Femur (tissue), 1 donor: ENCODE measurements at regions not wholly inside any gene's neighbourhood (a gene's known extent, or its start where the extent isn't known, plus 50 kb on each side); places are given as distances from the start of the nearest gene placed in this dataset.

Experiments
- DNase-seq: peaks from one replicate; pipeline ENCODE4 v3.0.0-alpha.2; 2017

DNA sequence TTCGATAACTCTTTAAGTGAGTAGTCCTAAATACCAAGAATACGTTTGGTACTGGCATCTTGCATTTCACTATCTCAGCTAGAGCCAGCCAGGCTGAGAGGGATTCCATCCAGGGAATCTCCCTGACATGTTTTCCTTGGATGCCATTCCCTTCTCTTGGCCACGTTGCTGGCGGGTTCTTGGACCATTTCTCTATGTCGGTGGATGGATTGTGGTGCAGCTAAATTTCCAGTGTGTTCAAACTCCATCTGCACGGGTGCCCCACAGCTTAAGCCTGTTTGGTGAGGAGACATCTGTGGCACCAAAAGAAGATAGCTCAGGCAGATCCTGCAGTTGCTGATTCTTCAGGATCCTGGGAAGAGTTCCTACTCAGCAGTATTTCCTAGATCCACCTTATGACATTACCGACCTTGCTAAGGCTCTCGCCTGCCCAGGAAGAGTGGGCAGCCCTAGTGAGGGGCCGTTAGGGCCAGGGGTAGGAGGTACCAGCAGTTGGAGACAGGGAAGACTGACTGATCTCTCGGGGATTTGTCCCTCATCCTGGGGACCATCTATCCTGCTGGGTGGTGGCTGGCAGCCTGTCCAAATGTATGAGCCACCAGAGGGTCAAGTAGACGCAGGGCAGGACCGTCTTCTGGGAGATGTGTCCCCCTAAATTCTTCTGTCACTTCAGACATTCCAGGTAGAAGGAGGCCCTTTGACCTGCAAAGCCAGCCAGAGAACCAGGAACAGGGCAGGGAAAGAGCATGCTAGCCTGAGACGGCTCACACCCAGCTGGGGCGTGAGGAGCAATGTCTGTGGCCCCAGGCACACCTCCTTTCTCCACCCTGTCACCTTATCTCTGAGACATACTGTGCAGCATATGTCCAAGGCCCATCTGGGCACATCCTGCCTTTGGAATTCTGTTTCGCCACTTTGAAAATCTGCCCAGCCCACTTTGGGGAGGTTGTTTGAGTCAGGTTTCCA, 72.6 kb upstream of the CAPRIN2 start:
- no peak for DNase-seq

DNA sequence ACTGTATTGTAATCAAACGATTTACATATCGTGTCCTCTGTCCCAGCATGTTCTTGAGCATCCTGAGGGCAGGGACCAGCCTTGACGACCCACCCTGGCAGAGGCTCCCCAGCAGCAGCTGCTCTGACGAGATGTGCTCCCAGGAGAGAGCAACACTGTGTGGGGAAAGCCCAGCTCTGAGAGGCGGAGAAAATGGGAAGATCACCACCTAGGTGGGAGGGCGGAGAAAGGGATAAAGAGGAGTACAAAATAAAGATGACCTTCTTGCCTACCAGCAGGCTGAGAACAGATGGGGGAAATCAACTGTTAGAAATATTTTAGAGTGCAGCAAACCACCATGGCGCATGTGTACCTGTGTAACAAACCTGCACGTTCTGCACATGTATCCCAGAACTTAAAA, 71.5 kb upstream of the CAPRIN2 start:
- DNase-seq, result no peak

DNA sequence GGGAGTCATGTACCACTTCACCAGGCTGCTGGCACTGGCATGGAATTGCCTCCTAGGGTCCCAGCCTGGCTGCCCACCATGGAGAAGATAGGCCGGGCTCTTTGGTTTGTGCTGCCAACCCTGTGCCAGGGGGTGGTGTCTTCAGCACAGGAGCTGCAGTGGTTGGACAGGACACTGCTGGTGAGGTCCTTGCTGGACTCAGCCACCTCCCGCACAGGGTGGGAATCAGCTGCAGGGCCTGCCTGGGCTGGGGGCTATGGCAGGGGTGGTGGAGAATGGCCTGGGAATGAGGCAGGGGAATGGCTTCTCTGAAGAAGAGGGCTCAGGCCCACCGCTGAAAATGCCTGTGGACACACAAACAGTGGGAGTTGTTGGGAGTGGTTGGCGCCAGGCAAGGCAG, 70.6 kb upstream of the CAPRIN2 start:
- DNase-seq, result no peak

DNA sequence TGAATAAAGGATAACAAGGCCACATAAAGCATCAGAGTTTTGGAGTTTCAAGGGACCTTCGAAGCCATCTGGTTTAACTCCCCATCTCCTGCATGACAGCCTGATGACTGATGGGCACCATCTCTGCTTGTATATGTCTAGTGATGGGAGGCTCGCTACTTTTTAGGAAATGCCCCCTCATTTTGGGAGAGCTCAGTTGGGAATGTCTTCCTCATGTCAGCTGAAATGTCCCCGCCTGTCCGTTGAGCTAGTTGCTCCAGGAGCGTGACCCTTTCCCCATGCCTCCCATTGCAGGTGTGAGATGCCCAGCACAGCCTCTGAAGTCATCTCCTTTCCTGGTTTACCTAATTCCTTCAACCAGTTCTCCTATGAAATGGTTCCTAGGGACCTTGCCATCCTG, 69.6 kb upstream of the CAPRIN2 start:
- DNase-seq, result no peak

DNA sequence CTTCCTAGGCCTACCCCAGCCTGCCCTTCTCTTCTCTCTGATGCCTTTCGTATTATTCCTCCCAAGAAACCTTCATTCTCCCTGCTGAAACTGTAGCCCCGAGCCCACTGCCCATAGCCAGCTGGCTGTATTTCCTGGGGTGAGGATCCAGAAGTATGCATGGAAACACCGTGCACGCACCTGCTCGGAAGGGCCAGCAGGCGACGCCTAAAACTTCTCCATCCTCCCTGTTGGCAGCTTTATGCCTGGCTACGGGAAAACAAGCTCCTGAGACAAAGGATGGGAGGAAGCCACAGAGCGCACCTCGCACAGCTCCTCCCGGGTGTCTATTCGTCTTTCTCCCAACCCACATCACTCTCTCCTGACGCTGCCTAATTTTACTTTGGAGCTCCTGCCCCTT, 69.0 kb upstream of the CAPRIN2 start:
- DNase-seq, result no peak

DNA sequence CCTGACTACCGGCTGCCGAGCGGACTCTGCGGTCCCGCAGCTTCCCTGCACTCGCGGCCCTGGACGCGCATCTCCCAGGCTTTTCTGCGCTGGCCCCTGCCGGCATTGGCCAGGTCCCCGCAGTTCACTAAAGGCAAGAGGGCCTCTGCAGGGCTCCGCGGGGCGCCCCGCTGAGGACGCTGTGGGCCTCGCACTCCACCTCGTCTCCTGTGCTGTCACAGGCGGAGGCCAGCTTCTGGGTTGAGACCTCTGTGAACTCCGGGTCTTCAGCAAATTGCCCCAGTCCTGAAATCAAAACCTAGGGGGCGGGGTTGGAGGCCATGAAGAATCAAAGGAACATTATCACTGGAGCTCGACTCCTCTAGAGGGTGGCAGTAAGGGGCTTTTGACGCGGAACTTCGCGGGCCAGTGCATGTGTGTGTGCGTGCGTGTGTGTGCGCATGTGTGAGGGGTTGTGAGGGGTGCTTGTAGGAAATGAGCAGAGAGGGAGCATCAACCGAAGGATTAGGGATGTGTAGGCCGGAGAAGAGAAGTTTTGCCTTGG, 68.5 kb upstream of the CAPRIN2 start:
- peak; percentile 65 for DNase-seq

DNA sequence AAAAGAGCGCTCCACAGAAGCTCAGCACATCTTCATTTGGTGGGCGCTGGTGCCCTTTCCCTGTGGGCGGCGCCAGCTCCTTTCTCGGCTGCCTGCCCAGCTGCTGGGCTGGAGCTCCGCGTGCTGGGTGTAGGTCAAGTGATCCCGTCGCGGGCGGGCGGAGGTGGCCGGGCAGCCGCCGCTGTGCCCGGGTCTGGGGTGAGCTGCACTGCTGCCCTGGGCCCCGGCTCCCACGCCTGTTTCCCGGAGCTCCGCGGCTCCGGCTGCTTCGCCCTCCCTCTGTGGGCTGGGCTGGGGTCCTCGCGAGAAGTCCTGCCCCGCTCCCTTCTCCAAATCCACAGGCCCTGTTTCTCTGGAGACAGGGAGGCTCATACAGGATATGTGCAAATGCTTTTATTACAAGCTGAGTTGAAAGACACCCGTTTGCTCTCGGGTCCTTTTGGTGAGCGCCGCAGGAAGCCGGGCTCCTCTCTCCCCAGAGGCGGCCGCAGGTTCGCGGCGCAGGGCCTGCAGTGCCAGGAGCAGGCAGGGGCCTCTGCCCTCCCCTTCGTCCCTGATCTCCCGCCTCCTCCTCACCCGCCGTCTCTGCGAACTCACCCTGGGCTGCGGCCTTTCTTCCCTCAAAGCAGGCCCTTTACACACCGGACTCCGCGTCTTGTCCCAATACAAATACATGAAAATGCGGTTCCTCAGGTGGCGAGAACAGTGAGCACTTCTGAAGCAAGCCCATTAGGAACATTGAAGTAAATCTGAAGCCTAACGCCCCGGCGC, 67.8 kb upstream of the CAPRIN2 start:
- DNase-seq, result peak; percentile 82

DNA sequence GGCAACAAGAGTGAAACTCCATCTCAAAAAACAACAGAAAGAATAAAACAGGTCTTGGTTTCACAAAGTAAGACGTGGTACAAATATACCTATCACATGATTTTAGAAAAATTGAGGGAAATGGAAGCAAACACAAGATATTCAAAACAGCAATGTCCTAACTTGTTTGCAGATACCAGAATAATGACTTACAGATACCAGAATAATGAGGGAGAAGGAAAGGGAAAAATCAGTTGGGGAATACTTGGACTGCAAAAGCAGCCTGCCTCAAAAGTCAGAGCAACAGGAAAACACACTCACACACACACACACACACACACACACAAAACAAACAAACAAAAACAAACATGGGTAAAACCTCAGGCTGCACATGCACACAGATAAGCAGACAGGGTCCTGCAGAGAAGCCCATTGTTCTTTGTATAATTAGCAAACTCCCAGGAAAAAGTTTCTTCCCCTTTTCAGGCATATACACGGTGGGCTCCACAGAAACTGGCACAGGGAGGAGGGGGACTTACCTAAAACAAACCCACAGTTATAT, 65.7 kb upstream of the CAPRIN2 start:
- no peak for DNase-seq

DNA sequence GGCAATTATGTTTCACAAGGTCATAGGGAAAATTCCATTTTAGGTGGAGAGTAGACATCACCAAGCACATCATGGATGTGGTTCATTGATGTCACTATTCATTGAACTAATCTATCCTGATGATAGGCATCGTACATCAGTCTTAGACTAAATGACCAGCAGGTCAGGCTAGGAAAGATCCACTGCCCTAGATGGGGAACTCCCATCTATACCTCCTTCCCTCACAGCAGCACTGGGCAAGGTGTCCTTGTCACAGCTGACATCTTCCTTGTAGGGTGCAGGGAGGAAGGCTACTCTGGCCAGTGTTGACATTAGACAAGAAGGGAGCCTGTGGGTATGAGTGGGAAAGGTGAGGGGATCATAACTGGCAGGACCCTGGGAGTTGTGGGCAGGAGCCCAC, 63.8 kb upstream of the CAPRIN2 start:
- no peak for DNase-seq

DNA sequence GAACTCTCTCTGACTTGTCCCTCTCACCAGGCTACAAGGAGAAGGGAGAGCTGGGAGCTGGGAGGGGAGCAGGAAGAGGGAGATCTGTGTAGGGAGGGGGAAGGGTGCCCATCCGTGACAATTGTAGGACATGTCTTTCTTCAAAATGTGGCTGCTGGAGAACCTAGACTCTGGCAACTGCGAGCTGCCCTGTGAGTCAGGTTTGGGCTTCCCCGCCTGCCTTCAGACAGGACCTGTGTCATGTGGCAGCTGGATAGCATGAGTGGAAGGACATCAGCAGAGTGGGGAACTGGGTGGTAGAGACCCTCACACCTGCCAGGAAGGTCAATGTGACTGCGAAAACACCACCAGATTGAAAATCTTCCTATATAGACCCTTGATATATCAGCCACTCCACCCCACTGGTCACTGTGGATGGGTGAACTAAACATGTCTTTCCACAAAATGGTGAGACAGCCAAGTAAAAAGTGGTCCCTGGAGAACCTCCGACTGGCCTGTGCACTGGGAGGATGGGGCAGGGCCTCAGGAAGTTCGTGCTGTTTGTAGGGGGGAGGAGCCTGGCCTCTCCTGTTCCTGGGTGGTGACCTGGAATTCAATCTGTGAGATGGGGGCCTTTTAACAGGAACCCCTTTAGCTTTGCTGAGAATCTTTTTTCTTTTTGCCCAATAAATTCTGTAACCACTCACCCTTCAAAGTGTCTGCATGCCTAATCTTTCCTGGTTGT, 62.2 kb upstream of the CAPRIN2 start:
- no peak for DNase-seq

DNA sequence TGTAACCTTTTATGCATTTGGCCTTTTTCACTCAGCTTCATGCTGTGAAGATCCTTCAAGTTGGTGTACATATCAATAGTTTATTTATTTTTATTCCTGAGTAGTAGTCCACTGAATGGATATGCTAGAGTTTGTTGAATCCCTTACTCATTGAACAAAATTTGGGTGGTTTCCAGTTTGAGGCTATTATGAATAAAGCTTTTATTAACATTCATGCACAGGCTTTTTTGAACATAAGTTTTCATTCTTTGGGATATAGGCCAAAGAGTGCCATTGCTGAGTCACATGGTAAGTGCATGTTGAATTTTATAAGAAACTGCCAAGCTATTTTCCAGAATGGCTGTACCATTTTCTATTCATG, 59.5 kb upstream of the CAPRIN2 start:
- DNase-seq, result no peak

DNA sequence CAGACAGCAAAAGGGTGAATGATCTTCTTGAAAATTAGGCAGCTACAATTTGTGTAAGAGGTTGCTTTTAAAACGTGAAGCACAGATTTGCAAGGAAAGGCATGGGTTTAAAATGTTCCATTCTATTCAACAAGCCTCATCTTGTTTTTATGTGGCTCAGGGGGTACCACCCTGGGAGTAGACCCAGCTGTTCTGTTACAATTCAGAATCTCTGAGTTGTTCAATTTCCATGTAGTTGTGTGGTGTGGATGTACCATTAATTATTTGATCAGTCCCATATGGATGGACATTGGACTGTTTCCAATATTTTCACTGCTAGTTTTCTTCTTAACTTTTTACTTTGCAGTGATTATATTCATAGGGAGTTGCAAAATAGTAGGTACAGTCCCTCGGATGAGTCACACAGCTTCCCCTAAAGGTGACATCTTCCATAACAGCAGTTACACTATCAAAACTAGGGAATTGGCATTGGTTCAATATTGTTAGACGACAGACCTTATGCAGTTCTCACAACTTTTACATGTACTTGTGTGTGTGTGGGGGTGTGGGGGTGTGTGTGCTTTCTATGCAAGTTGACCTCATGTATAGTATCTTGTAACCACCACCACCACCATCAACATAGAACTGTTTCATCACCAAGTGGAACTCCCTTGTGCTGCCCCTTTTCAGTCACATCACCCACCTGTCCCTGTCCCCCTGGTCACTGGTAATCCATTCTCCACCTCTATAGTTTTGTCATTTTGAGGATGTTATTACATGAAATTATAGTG, 59.0 kb upstream of the CAPRIN2 start:
- no peak for DNase-seq

DNA sequence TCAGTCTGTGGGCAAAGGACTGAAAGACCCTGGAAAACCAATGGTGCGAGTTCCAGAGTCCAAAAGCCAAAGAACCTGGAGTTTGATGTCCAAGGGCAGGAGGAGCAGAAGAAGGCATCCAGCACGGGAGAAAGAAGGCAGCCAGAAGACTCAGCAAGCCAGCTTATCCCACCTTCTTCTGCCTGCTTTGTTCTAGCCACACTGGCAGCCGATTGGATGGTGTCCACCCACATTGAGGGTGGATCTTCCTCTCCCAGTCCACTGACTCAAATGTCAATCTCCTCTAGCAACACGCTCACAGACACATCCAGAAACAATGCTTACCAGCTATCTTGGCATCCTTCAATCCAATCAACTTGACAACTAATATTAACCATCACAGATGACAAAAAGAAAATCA, 57.2 kb upstream of the CAPRIN2 start:
- DNase-seq, result no peak

DNA sequence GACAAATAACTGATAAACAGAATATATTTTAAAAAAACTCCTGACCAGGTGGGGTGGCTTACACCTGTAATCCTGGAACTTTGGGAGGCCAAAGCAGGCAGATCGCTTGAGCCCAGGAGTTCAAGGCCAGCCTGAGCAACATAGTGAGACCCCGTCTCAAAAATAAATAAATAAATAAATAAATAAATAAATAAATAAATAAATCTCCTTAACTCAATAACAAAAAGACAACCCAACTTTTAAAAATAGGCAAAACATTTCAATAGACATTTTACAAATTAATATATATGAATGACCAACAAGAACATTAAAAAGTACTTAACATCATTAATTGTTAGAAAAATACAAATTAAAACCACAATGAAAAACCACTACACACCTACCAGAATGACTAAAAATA, 56.2 kb upstream of the CAPRIN2 start:
- DNase-seq, result no peak

DNA sequence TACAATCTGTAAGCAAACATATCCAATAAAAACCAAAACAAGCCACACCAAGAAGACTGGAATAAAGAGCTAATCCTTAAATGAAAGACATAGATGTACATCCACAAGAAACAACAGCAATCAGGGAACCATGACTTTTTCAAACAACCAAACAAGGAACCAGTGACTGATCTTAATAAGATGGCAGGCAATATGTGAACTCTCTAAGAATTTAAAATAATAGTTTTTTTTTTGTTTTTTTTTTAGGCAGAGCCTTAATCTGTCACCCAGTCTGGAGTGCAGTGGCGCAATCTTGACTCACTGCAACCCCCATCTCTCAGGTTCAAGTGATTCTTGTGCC, 52.9 kb upstream of the CAPRIN2 start:
- no peak for DNase-seq

DNA sequence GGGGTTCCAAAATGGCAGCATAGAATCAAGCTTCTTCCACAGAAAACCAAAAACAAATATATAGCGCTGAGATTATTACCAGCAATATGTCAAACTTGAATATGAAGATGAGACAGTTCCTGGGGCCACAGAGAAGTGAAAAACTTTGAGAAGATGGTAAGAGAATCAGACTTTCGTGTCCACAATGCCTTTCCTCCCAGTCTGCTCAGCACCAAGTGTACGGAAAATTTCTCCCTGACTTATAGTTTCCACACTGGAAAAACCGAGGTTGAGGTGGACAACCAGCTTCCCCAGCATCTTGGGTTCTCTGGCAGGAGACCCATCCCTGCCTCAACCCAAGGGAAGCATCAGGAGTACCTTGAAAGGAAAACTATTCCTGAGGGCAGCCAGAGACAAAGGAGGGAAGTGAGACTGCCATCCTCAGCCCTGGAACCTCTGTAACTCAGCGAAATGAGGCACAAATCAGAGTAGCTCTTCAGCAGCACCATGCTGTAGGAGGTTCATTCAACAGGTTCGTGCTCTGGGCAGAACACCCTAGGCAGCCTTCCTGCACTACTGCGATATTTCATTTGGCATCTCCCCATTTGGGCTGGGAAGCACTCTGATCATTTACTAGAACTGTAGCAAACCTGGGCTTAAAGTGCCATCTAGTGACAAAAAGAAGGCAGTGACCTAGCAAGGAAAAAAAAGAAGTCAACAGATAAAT, 52.4 kb upstream of the CAPRIN2 start:
- DNase-seq, result no peak

DNA sequence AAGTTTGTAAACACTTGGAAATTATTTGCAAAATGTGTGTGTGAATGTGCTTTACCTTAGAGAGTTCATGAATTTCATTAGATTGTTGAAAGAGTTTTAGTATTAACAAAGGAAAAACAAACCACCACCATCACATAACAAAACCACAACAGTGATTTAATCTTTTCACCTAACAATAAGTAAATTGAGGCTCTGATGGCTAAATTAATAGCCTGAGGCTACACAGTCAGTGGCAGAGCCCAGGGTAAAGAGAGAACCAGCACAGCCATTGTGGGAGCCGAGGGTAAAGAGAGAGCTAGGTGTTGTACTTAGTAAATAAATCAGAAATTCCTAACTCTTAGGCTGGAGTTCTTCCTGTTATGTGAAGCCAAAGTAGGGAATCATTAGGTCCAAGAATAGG, 51.2 kb upstream of the CAPRIN2 start:
- DNase-seq, result no peak
